IMR-90 (cell line): ENCODE measurements at regions not wholly inside any gene's neighbourhood (a gene's known extent, or its start where the extent isn't known, plus 50 kb on each side); places are given as distances from the start of the nearest gene placed in this dataset.

Experiments
- ATAC-seq: fragments of 200-7000 bp; cut with Tn5 transposase; 2 replicates; pipeline ENCODE4 v1.9.1; 2020; ENCODE audit warnings: low read depth, mild to moderate bottlenecking, moderate library complexity
- BruUV-seq: library from RNA; stranded (reverse); fragments of 400-500 nt; replicated peaks from 2 replicates; lab custom pipeline; 2021; lab: Mats Ljungman, UMichigan
- CTCF ChIA-PET: fragments of 300-600 bp; formaldehyde crosslinking; extraction: SDS; loops from one replicate; lab custom pipeline; 2021; ENCODE audit warnings: antibody characterized with exemption; lab: Yijun Ruan, JAX
- POLR2A ChIA-PET: fragments of 300-600 bp; sonication (Branson Sonifier 250); formaldehyde crosslinking; loops from one replicate; lab custom pipeline; 2022; ENCODE audit warnings: antibody characterized with exemption; ENCODE audit not compliant: unreplicated experiment; lab: Charles Lee
- DNase-seq: peaks from one replicate; pipeline ENCODE4 v3.0.0; 2013
- H2AFZ ChIP-seq: replicated peaks from 2 replicates; pipeline ENCODE3; 2013; ENCODE audit warnings: low read length, mild to moderate bottlenecking; ENCODE audit not compliant: poor library complexity
- H2AK5ac ChIP-seq: 2 replicates; pipeline ENCODE4 v1.6.1; 2013; ENCODE audit warnings: low read depth, low read length, inconsistent platforms
- H2AK9ac ChIP-seq: replicated peaks from 2 replicates; pipeline ENCODE3; 2013; ENCODE audit warnings: mild to moderate bottlenecking, low read depth, low read length, moderate library complexity; ENCODE audit not compliant: poor library complexity
- H2BK120ac ChIP-seq: 2 replicates; pipeline ENCODE4 v1.6.1; 2013; ENCODE audit warnings: low read depth, low read length, inconsistent platforms
- H2BK15ac ChIP-seq: 3 replicates; pipeline ENCODE4 v1.6.1; 2013; ENCODE audit warnings: low read depth, low read length, inconsistent platforms
- H2BK20ac ChIP-seq: 2 replicates; pipeline ENCODE4 v1.6.1; 2013; ENCODE audit warnings: low read depth, mild to moderate bottlenecking, inconsistent platforms, low read length, moderate library complexity
- H2BK5ac ChIP-seq: 2 replicates; pipeline ENCODE4 v1.6.1; 2013; ENCODE audit warnings: mild to moderate bottlenecking, low read depth, low read length, inconsistent platforms; ENCODE audit not compliant: poor library complexity, severe bottlenecking
- H3K14ac ChIP-seq: replicated peaks from 2 replicates; pipeline ENCODE4 v1.6.1; 2013; ENCODE audit warnings: low read depth, low read length, inconsistent platforms
- H3K18ac ChIP-seq: 2 replicates; pipeline ENCODE4 v1.6.1; 2013; ENCODE audit warnings: low read depth, low read length, control low read depth
- H3K23ac ChIP-seq: 2 replicates; pipeline ENCODE4 v1.6.1; 2013; ENCODE audit warnings: low read depth, low read length, inconsistent platforms
- H3K27ac ChIP-seq: 2 replicates; pipeline ENCODE4 v1.5.1; 2013; ENCODE audit warnings: mild to moderate bottlenecking, control low read depth, low read length; ENCODE audit not compliant: insufficient read depth
- H3K27me3 ChIP-seq: 2 replicates; pipeline ENCODE4 v1.6.1; 2013; ENCODE audit warnings: low read length; ENCODE audit not compliant: control insufficient read depth, insufficient read depth
- H3K36me3 ChIP-seq: 2 replicates; pipeline ENCODE4 v1.6.1; 2013; ENCODE audit warnings: low read length, mixed read lengths; ENCODE audit not compliant: control insufficient read depth, insufficient read depth
- H3K4ac ChIP-seq: 2 replicates; pipeline ENCODE4 v1.6.1; 2013; ENCODE audit warnings: low read depth, low read length, inconsistent platforms
- H3K4me1 ChIP-seq: 2 replicates; pipeline ENCODE4 v1.6.1; 2013; ENCODE audit warnings: low read length, mixed read lengths; ENCODE audit not compliant: control insufficient read depth, insufficient read depth
- H3K4me2 ChIP-seq: 2 replicates; pipeline ENCODE4 v1.6.1; 2013; ENCODE audit warnings: low read depth, mild to moderate bottlenecking, control low read depth, low read length, moderate library complexity
- H3K4me3 ChIP-seq: 2 replicates; pipeline ENCODE4 v1.5.1; 2013; ENCODE audit warnings: low read depth, mild to moderate bottlenecking, control low read depth, low read length, moderate library complexity; ENCODE audit not compliant: insufficient read depth
- H3K56ac ChIP-seq: 2 replicates; pipeline ENCODE4 v1.6.1; 2013; ENCODE audit warnings: low read length, inconsistent platforms; ENCODE audit not compliant: insufficient read depth; ENCODE audit errors: extremely low read depth
- H3K79me1 ChIP-seq, 2 experiments: 2 replicates each; pipeline ENCODE4 v1.6.1; 2013; ENCODE audit warnings: low read length in 2 of 2, inconsistent platforms in 1 of 2, low read depth in 1 of 2
- H3K9ac ChIP-seq: 2 replicates; pipeline ENCODE4 v1.6.1; 2013; ENCODE audit warnings: low read depth, low read length, control low read depth
- H3K9me1 ChIP-seq: 2 replicates; pipeline ENCODE4 v1.6.1; 2013; ENCODE audit warnings: low read length, inconsistent platforms; ENCODE audit not compliant: insufficient read depth
- H3K9me3 ChIP-seq: 2 replicates; pipeline ENCODE4 v1.6.1; 2013; ENCODE audit warnings: low read length; ENCODE audit not compliant: control insufficient read depth, insufficient read depth
- H4K20me1 ChIP-seq: 2 replicates; pipeline ENCODE4 v1.6.1; 2013; ENCODE audit warnings: low read length, inconsistent platforms; ENCODE audit not compliant: insufficient read depth
- H4K5ac ChIP-seq: 2 replicates; pipeline ENCODE4 v1.6.1; 2013; ENCODE audit warnings: mild to moderate bottlenecking, low read depth, low read length, control low read depth
- H4K8ac ChIP-seq, 2 experiments: 2 replicates each; pipeline ENCODE4 v1.6.1; 2013; ENCODE audit warnings: low read depth in 2 of 2, low read length in 2 of 2, control low read depth in 1 of 2, inconsistent platforms in 1 of 2
- H4K91ac ChIP-seq: 2 replicates; pipeline ENCODE4 v1.6.1; 2013; ENCODE audit warnings: low read depth, low read length, inconsistent platforms; ENCODE audit not compliant: insufficient read depth
- CHD1 ChIP-seq: IDR thresholded peaks from 2 replicates; pipeline ENCODE4 v1.6.1; 2012; ENCODE audit warnings: low read depth, low read length, improper control_type of control experiment
- ELK1 ChIP-seq: fragments of 150-350 bp; IDR thresholded peaks from 2 replicates; pipeline ENCODE4 v1.6.1; 2016; ENCODE audit warnings: low read depth, mild to moderate bottlenecking, low read length, moderate library complexity, borderline replicate concordance
- MXI1 ChIP-seq: IDR thresholded peaks from 2 replicates; pipeline ENCODE4 v1.6.1; 2012; ENCODE audit warnings: low read depth, mild to moderate bottlenecking, low read length, moderate library complexity, borderline replicate concordance
- RAD21 ChIP-seq: IDR thresholded peaks from 2 replicates; pipeline ENCODE4 v1.6.1; 2012; ENCODE audit warnings: low read length, improper control_type of control experiment
- RFX5 ChIP-seq: IDR thresholded peaks from 2 replicates; pipeline ENCODE4 v1.8.0; 2012; ENCODE audit warnings: low read depth, mild to moderate bottlenecking, low read length, moderate library complexity
- SMC3 ChIP-seq: fragments of 150-350 bp; IDR thresholded peaks from 2 replicates; pipeline ENCODE4 v1.6.1; 2016; ENCODE audit warnings: low read depth, mild to moderate bottlenecking, antibody characterized with exemption, low read length, moderate library complexity
- WGBS, 2 experiments: methylation state at CpG; one replicate each; pipeline versions ENCODE4 v1.1.5 to v1.1.7; 2013; ENCODE audit warnings: missing lambda C conversion rate in 2 of 2; ENCODE audit not compliant: insufficient read length in 1 of 2; ENCODE audit errors: extremely low coverage in 2 of 2; 5-methylcytosine and 5-hydroxymethylcytosine counted together
- dilution Hi-C: fragments of 300-500 bp; cut with HindIII; formaldehyde crosslinking; loops from one replicate; pipeline ENCODE4 v1.14.3; 2018; ENCODE audit warnings: low sequenced_read_pairs; ENCODE audit not compliant: unreplicated experiment
- in situ Hi-C: fragments of 300-500 bp; cut with MboI; formaldehyde crosslinking; loops from 3 replicates; pipeline ENCODE4 v1.14.3; 2019; ENCODE audit warnings: low sequenced_read_pairs, inconsistent platforms, mixed read lengths
- intact Hi-C: fragments of 100-400 bp; cut with micrococcal nuclease; formaldehyde crosslinking; loops from 2 replicates; pipeline ENCODE4 v1.10.0; 2022

- no peak overlapping the region for H3K23ac ChIP-seq
- H3K27me3 ChIP-seq = peaks cover 1% of the 10 kb centered on the region; the same call in 1 of the 2 replicates
- POLR2A ChIA-PET = no interaction called here
- H3K18ac ChIP-seq = no peak overlapping the region
- no peak overlapping the region for H2BK120ac ChIP-seq
- dilution Hi-C loops (no loop called here), in situ Hi-C loops (no loop called here), intact Hi-C loops (no loop called here)
- H3K36me3 ChIP-seq = no peaks in the 10 kb centered on the region
- no peak for ATAC-seq
- no TSS peak for BruUV-seq
- no peak overlapping the region for H2BK5ac ChIP-seq
- DNase-seq = no peak
- H3K9ac ChIP-seq = no peak overlapping the region
- H3K27ac ChIP-seq = no peak overlapping the region
- no peak overlapping the region for H3K4me3 ChIP-seq
- WGBS, 2 experiments = 80% methylated on average over 1 of the region's 3 CpGs; no CpG with 5 or more reads in 1 of the 2 experiments
- no peak overlapping the region for H2AK5ac ChIP-seq
- no peak overlapping the region for H3K14ac ChIP-seq
- H3K4me1 ChIP-seq = no peaks in the 10 kb centered on the region
- no peak overlapping the region for H3K56ac ChIP-seq
- no peaks in the 10 kb centered on the region for H3K79me1 ChIP-seq
- H4K8ac ChIP-seq = no peak overlapping the region
- H2AK9ac ChIP-seq = no peak overlapping the region
- no peak overlapping the region for H2AFZ ChIP-seq
- no peak overlapping the region for H3K4me2 ChIP-seq
- CTCF ChIA-PET = interaction anchor here (0.6 kb wide), 1 partner anchor 230 kb away, joined by 7 read pairs; no protein-coding TSS in a partner anchor
- no peaks in the 10 kb centered on the region for H4K20me1 ChIP-seq
- no peak overlapping the region for H4K5ac ChIP-seq
- H2BK15ac ChIP-seq = no peak overlapping the region
- H3K9me1 ChIP-seq = no peaks in the 10 kb centered on the region
- TF ChIP-seq RFX5 = no peak
- no peak for TF ChIP-seq SMC3
- TF ChIP-seq CHD1 = no peak
- no peak for TF ChIP-seq ELK1
- TF ChIP-seq RAD21 = no peak
- TF ChIP-seq MXI1 = no peak
- H4K91ac ChIP-seq = no peak overlapping the region
- no peak overlapping the region for H3K4ac ChIP-seq
- no peak overlapping the region for H2BK20ac ChIP-seq
- no peaks in the 10 kb centered on the region for H3K9me3 ChIP-seq
Observed at GRCh38 chr7:42457663-42458062, 220.7 kb upstream of the GLI3 start.
